ACC112 (cell line): ENCODE measurements at regions not wholly inside any gene's neighbourhood (a gene's known extent, or its start where the extent isn't known, plus 50 kb on each side); places are given as distances from the start of the nearest gene placed in this dataset.

Experiments
- H2AFZ ChIP-seq: fragments of 200-600 bp; sonication (generic); one replicate; pipeline ENCODE4 v1.6.0; 2017; ENCODE audit warnings: antibody characterized with exemption, low read length; ENCODE audit not compliant: unreplicated experiment
- H3K27ac ChIP-seq: fragments of 200-600 bp; sonication (generic); 2 replicates; pipeline ENCODE4 v1.5.1; 2014; ENCODE audit warnings: low read depth, mild to moderate bottlenecking, antibody characterized with exemption, low read length, moderate library complexity
- H3K27me3 ChIP-seq: fragments of 200-600 bp; sonication (generic); 2 replicates; pipeline ENCODE4 v1.6.1; 2014; ENCODE audit warnings: mild to moderate bottlenecking, antibody characterized with exemption, low read length, moderate library complexity, mixed read lengths; ENCODE audit not compliant: insufficient read depth
- H3K36me3 ChIP-seq: fragments of 200-600 bp; sonication (generic); 2 replicates; pipeline ENCODE4 v1.6.1; 2016; ENCODE audit warnings: mild to moderate bottlenecking, antibody characterized with exemption, low read length, moderate library complexity, mixed read lengths; ENCODE audit not compliant: insufficient read depth
- H3K4me1 ChIP-seq: fragments of 200-600 bp; sonication (generic); one replicate; pipeline ENCODE4 v1.6.1; 2016; ENCODE audit warnings: low read length, mixed read lengths; ENCODE audit not compliant: insufficient read depth, unreplicated experiment, control insufficient read depth
- H3K4me3 ChIP-seq: fragments of 200-600 bp; sonication (generic); 2 replicates; pipeline ENCODE4 v1.5.1; 2014; ENCODE audit warnings: mild to moderate bottlenecking, low read depth, low read length
- H3K79me2 ChIP-seq: fragments of 200-600 bp; sonication (generic); one replicate; pipeline ENCODE4 v1.6.0; 2016; ENCODE audit warnings: low read length; ENCODE audit not compliant: control insufficient read depth, unreplicated experiment, insufficient read depth

GRCh38 chrY:14468151-14468683 lies 56.1 kb upstream of the NLGN4Y start:
- no peaks in the 10 kb centered on the region for H3K79me2 ChIP-seq
- no peaks in the 10 kb centered on the region for H3K27me3 ChIP-seq
- H3K27ac ChIP-seq, result no peak overlapping the region
- H2AFZ ChIP-seq, result no peak overlapping the region
- no peak overlapping the region for H3K4me3 ChIP-seq
- no peaks in the 10 kb centered on the region for H3K36me3 ChIP-seq
- H3K4me1 ChIP-seq, result no peaks in the 10 kb centered on the region

GRCh38 chrY:14472421-14472820 lies 51.9 kb upstream of the NLGN4Y start:
- no peaks in the 10 kb centered on the region for H3K79me2 ChIP-seq
- no peak overlapping the region for H3K4me3 ChIP-seq
- no peaks in the 10 kb centered on the region for H3K4me1 ChIP-seq
- H3K36me3 ChIP-seq, result no peaks in the 10 kb centered on the region
- H3K27ac ChIP-seq, result no peak overlapping the region
- no peak overlapping the region for H2AFZ ChIP-seq
- H3K27me3 ChIP-seq, result no peaks in the 10 kb centered on the region

DNA sequence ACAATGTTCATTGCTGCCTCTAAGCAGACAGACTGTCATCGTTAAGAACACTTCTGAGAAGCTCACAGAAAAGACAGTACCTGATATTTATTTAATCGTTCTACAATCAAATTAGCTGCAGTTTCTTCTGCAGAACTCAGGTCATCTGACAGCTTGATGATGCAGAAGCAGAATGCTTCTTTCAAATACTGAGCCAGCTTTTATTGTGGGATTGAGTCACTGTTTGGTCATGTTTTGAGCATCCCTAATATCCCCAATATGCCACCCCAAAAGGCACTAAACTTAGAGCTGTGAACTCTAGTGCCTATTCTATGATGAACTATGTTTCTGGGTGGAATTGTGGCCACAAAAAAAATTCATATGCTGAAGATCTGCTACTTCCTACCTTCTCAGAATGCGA lies 51.0 kb upstream of the NLGN4Y start:
- Histone ChIP-seq H3K27me3 (no peaks in the 10 kb centered on the region), H3K79me2 (no peaks in the 10 kb centered on the region), H3K4me1 (no peaks in the 10 kb centered on the region), H3K36me3 (no peaks in the 10 kb centered on the region), H3K4me3 (no peak overlapping the region), H3K27ac (no peak overlapping the region), H2AFZ (no peak overlapping the region)
